GM13977 (cell line): ENCODE measurements at regions not wholly inside any gene's neighbourhood (a gene's known extent, or its start where the extent isn't known, plus 50 kb on each side); places are given as distances from the start of the nearest gene placed in this dataset.

Source experiments
- DNase-seq: peaks from one replicate; pipeline ENCODE4 v3.0.0; 2012; ENCODE audit warnings: low spot score
- in situ Hi-C: fragments of 300-500 bp; cut with MboI; formaldehyde crosslinking; loops from one replicate; pipeline ENCODE4 v1.12.0; 2022; ENCODE audit warnings: low sequenced_read_pairs, low pct_unique_long_range_greater_than_20kb, mixed read lengths, inconsistent platforms; ENCODE audit not compliant: unreplicated experiment
- TF ChIP-seq, protein P1 (sequence below): IDR thresholded peaks from 2 replicates; pipeline ENCODE4 v1.5.1; 2012; ENCODE audit warnings: mild to moderate bottlenecking, control low read depth; ENCODE audit not compliant: insufficient read depth; ENCODE audit errors: extremely low read depth, missing control alignments

DNA sequence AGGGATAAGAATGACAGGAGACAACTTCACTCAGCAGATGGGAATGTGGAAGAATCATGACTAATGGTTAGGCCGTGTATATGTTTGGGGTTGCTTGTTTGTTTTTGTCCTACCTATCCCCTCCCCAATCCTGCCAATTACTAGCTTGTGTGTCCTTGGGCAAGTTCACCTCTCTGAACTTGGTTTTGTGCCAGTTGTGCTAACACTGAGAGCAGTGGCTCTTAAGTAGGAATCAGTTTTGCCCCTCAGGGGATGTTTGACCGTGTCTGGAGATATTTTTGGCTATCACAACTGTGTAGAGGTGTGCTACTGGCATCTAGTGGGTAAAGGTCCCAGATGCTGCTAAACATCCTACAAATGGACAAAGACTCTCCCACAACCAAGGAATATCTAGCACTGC is 287.0 kb downstream of the DMRT2 start:
- TF ChIP-seq, protein P1, sequence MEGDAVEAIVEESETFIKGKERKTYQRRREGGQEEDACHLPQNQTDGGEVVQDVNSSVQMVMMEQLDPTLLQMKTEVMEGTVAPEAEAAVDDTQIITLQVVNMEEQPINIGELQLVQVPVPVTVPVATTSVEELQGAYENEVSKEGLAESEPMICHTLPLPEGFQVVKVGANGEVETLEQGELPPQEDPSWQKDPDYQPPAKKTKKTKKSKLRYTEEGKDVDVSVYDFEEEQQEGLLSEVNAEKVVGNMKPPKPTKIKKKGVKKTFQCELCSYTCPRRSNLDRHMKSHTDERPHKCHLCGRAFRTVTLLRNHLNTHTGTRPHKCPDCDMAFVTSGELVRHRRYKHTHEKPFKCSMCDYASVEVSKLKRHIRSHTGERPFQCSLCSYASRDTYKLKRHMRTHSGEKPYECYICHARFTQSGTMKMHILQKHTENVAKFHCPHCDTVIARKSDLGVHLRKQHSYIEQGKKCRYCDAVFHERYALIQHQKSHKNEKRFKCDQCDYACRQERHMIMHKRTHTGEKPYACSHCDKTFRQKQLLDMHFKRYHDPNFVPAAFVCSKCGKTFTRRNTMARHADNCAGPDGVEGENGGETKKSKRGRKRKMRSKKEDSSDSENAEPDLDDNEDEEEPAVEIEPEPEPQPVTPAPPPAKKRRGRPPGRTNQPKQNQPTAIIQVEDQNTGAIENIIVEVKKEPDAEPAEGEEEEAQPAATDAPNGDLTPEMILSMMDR = no peak
- no peak for DNase-seq
- in situ Hi-C loops = no loop called here

DNA sequence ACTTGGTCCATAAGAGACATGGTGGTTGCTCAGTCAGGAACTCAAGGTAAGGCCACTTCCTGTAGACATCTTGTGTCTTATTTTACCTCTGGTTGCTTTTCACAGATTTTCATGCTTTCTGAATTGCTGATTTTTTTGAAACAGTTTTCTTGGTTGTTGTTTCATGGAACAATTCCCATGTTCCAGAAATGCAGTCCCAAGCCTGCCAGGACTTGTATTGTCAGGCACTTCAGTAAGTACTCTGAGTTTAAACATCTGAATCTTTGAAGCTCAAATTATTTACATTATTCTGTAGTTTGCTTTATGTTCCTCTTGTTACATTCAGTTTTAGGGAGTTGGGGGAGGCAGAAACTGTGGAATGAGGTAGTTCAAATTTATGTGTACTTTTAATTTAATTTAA is 290.2 kb downstream of the DMRT2 start:
- in situ Hi-C loops = no loop called here
- no peak for DNase-seq
- TF ChIP-seq, protein P1 = no peak

- no peak for DNase-seq
- TF ChIP-seq, protein P1 = no peak
- in situ Hi-C loops = no loop called here
Observed at GRCh38 chr9:1353291-1353690, 303.1 kb downstream of the DMRT2 start.

DNA sequence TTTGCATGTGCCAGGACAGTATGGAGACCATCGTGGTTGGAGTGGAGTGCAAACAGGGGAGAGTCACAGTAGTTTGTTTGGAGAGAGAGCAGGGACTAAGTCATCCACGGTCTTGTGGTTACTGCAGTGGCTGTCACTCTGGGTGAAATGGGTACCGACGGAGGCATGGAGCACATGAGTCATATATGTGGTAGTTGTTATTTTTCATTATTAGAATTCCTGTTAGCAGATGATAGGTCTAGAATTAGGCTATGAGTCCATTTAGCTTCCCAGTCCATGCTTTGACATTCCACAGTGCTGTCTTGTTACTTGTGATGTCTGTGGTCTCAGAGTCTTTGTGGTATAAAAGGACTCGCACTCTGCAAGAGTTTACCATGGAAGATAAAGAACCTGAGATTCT is 303.9 kb downstream of the DMRT2 start:
- in situ Hi-C loops = no loop called here
- TF ChIP-seq, protein P1 = no peak
- no peak for DNase-seq

- TF ChIP-seq, protein P1 = no peak
- no peak for DNase-seq
- in situ Hi-C loops = no loop called here
Observed at GRCh38 chr9:1354606-1355005, 304.4 kb downstream of the DMRT2 start.

- TF ChIP-seq, protein P1 = no peak
- in situ Hi-C loops = no loop called here
- no peak for DNase-seq
Observed at GRCh38 chr9:1355656-1356055, 305.5 kb downstream of the DMRT2 start.

- in situ Hi-C loops = no loop called here
- TF ChIP-seq, protein P1 = no peak
- DNase-seq = no peak
Observed at GRCh38 chr9:1362845-1363244, 312.7 kb downstream of the DMRT2 start.
